GM18909 (cell line): ENCODE measurements at regions not wholly inside any gene's neighbourhood (a gene's known extent, or its start where the extent isn't known, plus 50 kb on each side); places are given as distances from the start of the nearest gene placed in this dataset.

Experiments used
- ATAC-seq: cut with Tn5 transposase; IDR thresholded peaks from one replicate; pipeline ENCODE4 v1.9.1; 2021; ENCODE audit warnings: mild to moderate bottlenecking; ENCODE audit not compliant: unreplicated experiment, poor library complexity

DNA sequence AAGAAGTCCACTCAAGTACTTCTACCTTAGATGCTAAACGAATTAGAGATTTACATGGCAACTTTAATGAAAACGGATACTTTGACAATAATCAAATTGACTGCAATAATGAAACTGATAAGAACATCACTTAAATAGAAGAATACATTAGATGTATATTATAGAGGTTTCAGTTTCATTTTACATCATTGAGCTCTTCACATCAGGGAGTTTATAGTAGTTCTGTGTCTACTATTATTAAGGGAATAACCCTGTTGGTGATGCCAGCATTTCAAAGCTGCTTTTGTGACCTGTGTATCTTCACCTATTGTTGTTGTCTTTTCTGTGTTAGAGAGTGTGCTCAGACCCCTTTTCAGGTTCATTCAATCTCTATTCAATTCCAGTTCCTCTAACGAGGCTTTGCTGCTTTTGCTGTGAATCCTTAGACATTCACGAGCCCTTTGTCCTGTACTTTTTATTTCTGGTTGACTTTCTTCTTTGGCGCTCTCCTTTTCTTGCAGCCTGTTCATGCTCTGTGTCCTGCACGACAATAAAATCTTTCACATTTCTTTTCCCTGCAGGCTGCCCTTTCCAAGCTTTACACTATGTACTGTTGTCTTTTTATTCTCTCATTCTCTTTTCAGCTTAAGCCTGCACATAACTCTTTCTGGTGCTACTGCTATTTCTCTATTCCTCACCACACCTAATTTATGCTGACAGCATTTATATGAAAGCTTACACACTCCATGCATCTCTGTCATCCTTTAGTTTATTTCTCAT lies 232.1 kb downstream of the CPE start:
- peak; percentile 50 for ATAC-seq

DNA sequence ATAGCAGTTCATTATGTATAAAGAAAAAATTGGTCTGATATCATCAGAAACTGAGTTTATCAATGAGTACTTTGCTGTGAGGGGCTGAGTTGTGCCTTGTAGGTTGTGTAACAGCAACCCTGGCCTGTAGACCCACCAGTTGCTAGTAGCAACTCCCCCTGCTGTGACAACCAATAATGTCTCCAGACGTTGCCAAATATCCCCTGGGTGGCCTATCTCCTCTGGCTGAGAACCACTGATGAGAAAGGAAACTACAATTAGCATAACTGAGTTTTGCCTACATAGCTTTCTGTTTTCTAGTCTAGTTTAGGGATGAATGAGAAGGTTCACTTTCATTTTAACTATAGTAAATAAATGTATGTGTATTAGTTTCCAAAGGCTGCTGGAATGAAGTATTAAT lies 234.1 kb downstream of the CPE start:
- ATAC-seq: peak; percentile 88

DNA sequence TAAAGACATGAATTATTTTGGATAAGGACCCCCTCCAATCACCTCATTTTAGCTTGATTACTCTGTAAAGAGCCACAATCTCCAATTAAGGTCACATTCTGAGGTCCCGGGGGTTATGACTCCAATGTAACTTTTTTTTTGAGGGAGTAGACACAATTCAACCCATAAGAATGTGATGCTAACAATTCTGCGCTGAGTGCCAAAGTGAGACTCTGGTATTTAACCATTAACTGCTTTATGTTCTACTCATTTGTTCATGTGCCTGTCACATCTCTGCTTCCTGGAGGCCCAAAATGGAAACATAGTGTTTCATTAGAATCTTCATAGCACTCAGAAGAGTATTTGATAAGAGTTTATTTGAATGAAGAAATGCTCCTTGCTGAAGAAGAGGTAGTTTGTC lies 234.8 kb downstream of the CPE start:
- ATAC-seq: no peak

DNA sequence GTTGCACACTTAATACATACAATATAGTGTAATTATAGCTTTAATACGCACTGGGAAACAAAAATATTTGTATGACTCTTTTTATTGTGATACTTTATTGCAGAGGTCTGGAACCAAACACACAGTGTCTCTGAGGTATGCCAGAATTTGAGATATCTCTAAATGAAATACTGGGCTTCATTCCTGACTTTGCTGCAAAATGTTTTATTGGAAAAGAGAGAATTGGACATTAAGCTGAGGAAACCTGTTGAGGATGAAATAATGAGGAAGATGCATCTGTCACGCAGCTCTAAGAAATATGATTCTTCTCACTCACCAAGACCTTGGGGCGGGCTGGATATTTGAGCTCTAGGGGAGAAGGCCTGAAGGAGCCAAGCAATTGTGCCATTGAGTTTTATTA lies 242.1 kb downstream of the CPE start:
- ATAC-seq: no peak

DNA sequence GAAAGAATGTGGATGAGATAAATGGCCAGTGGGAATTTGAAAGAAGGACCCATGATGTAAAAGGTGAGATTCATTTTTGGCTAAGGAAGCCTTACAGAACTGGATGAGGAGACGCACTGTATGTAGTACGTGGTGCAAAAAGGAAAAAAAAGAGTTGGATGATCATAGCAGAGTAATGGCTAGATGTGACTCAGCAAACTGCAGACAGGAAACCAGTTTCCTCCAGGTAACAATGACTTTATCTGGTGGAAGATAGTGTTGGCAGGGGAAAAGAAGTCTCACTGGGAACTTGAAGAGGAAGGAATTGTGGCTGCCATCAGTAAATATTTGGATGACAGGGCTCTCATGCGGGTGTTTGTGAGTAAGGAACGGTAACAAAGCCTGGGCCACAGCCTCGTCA lies 243.2 kb downstream of the CPE start:
- ATAC-seq: no peak

DNA sequence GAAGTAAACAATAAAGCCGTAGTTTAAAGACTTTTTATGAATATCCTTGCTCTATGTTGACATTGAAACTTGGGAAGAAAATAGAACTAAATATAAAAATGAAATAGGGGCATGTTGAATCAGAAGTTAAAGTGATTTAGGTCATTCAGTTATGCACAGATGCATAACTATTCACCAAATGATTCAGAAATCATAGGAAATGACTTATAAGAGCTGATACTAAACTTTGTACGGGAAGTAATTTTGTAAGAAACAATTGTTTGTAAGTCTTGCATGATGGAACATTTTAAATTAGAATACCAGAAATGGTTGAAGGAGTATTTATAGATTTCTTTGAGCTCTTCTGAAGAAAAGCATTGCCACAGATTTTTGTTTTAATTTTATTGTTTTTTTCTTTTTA lies 246.5 kb downstream of the CPE start:
- ATAC-seq: no peak

DNA sequence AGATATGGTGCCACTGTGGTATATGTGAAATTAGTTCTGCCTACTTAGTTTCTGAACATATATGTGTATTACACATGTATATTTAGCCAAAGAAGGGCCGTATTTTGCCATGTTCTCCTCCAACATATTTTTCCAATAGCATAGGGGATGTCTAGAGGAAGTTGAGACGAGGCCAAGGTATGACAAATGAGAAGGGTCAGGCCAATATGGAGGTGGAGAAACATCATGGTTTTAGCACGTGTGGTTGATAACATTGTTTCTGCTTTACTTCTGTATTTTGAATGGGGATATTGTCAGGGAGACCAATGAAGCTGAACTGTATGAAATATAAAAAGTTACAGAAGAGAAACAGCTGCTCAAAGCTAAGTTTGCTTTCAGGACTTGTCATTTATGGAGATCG lies 246.7 kb upstream of the TLL1 start:
- no peak for ATAC-seq

DNA sequence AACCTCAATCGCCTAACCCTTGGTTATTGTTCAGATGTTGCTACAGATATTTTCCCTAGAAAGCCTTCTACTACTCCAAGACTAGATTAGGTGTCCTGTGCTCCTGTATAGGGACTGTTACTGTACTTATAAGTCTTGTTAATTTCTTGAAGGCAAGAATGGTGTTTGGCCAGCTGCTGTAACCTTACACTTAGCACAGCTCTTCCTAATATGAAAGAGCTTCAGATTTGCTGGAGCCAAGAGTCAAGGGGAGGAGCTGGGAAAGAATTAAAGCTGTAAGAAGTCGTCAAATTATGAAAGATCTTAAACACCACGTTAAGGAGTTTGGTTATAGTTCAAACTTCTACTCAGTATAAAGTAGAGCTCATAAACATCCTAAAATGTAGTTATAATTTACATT lies 245.9 kb upstream of the TLL1 start:
- no peak for ATAC-seq

DNA sequence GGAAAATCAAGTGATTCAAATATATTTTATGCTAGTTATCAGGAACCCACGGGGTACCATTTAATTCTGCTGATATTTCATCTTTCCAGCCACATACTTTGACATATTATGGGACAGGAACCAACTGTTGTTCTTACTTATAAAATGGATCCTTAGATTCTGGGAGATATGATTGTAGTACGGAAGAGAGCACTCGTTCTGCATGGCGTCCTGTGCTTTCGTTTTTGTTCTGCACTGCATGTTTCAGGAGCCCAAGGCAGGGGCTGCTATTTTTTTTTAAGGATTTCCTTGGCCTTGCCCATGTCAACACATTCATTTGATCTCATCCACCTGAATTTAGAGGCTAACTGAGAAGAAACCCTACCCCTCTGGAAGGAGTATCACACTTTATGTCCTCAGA lies 245.5 kb upstream of the TLL1 start:
- ATAC-seq: no peak

DNA sequence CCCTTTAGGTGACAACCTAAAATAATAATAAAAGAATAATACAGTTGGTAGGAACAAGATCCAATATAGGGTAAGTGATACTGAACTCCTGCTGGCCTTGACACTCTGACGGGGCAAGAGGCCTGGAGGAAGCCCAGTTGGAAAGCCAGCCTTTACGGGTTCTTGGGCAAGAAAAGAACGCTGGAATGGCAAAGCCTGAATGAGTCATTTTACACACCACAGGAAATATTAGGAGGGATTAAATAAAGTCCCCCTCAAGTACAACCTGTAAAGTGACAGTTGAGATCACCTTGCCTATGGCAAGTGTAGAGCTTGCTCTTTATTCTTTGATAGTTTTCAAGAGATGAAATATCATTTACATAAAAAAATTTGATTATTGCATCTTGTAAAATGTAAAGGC lies 244.5 kb upstream of the TLL1 start:
- no peak for ATAC-seq

DNA sequence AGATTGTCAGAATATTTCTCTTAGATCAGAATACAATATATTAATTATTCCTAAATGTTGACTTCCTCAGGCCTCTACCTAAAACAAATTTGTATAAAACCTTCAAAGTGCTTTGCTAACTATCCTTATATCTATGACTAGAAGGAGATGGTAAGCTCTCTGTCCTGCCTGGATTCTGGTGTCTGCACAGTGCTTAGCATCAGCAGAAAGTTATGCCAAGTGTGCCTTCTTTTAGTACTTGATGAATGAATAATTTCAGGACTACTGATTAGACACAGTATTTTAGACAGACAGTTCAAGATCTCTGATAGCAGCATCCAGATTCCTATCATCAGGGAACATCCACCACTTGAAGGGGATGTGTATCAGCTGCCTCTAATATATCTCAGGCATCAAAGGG lies 242.4 kb upstream of the TLL1 start:
- no peak for ATAC-seq

DNA sequence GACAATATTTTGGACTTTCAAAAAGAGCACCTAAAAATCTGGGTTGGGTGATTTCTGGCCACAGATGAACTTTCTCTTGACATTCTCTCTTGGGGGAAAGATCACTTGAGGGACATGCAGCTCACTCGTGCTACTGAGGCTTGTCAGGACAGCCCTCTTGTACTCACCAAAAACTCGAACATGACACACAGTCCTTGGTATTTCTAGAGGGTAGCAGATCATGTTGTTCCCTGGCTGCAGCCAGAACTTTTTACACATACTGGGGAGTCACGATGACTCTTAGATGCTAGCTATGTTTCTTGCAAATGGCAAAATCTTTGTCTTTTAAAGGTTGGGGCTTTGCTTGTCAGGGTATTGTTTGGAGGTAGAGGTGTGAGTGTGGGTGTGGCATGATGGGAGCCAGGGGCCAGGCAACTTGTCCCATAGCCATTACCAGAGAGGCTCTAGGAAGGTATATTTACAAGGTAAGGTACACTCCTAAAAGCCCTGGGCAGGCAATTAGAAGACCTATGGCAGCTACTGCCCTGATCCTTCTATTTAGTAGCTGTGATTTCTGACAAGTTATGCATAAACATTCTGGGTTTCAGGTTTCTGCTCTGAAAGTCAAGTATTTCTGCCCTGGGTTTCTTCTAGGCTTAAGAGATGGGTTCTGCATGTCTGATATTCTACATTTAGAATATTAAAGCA lies 241.7 kb upstream of the TLL1 start:
- no peak for ATAC-seq

DNA sequence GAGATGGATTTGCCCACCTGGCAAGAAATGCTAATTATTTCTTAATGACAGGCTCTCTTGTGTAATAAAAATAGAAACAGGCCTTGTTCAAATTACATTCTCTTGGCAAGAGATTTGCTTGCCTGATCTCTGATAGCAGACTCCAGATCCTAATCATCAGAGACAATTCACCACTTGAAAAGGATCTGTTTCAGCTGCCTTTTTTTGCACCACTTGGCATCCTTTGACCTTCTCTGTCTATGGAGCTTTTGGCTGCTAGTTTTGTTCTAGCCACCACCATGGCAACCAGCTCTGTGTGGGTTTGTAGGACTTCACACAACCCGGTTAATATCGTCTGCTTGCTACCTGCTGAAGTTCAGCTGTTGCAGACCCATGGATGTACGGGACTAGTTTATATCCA lies 241.1 kb upstream of the TLL1 start:
- ATAC-seq: no peak

DNA sequence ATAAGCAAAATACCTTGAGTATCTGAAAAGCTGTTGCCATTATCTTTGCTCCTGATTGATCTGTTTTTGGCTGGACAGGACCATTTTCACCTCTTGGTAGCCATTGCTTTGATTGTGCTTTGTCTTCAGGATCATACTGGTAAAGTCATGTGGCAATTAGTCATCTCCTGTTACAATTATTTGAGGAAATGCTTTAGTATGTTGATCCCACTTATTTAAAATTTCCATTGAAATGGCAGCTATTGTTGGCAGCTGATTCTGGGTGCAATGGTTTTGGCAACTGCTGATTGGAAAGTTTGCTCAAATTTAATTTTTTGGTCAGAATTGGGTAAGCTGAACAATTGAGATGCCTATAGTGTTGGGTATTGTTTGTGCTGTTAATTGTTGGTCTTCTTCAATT lies 238.3 kb upstream of the TLL1 start:
- ATAC-seq: no peak

DNA sequence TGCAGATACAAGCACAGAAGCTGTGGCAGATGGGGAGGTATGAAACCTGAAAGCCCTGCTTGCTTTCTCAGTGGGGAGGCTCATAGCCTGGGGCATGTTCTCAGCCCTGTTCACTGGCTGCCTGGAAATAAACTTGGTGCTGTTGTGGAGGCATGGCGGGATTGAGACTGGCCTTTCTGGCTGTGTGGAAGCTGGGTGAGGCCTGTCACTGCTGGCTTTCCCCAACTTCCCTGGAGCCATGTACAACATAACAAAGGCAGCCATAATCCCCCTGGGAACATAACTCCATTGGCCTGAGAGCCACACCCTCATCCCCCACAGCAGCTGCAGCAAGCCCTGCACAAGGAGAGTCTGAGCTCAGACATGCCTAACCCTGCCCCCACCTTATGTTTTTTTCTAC lies 237.7 kb upstream of the TLL1 start:
- no peak for ATAC-seq

DNA sequence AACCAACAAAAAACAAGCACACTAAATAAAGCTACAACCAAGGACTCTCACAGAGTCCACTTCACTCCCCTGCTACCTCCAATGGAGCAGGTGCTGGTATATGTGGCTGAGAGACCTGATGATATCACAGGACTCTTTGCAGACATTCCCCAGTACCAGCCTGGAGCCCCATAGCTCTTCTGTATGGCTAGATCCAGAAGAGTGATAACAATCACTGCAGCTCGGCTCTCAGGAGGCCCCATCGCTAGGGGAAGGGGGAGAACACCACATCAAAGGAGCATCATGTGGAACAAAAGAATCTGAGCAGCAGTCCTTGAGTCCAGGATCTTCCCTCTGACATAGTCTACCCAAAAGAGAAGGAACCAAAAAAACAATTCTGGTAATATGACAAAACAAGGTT lies 237.1 kb upstream of the TLL1 start:
- no peak for ATAC-seq

DNA sequence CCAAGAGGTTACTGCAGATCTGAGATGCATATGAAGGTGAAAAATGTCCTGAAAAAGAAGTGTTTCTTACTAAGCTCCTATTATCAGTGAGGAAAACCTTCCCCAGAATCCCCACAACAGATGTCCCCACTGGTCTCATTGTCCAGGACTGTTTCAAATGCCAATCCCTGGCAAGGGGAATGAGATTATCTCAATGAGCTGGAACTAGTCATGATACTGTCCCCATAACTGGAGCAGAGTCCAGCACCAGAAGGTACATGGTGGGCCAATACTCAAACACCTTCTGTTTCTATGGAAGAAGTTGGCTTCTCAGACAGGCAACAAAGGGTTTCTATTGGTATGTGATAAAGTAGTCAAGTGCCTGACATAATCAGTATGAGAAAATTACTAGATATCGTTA lies 221.1 kb upstream of the TLL1 start:
- no peak for ATAC-seq

DNA sequence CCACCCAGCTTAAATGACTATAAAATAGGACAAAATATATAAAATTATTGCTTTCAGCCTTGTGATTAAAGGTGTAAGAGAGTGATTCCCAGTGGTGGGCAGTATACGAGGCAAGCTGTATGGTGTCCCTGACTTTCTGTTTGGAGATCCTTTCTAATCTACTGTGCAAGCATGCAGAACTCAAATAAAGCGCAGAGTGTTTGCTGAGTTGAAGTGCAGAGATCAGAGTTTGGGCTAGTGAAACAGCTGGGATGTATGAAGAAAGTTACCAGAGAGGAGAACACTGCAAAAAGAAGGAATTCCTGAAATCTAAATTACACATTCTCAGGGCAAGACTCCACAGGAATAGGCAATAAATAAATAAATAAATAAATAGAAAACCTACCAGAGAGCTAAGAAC lies 218.5 kb upstream of the TLL1 start:
- ATAC-seq: no peak

DNA sequence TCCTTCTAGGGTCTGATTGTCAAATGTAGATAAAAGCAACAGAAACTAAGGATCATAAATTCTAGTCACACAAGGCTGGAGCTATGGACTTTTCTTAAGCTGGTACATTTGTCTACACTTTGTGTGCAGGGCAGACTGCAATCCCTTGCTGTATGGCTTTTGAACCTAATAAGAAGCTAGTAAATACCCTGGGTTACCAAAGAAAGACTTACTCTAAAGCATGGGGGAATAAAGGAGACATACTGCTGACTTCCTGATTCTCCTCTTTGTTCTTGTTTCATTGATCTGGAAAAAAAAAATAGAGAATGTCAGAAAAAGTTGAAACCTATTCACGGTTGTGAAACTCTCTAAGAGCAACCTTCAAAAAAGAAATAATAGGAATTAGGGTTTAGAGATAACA lies 216.6 kb upstream of the TLL1 start:
- no peak for ATAC-seq

DNA sequence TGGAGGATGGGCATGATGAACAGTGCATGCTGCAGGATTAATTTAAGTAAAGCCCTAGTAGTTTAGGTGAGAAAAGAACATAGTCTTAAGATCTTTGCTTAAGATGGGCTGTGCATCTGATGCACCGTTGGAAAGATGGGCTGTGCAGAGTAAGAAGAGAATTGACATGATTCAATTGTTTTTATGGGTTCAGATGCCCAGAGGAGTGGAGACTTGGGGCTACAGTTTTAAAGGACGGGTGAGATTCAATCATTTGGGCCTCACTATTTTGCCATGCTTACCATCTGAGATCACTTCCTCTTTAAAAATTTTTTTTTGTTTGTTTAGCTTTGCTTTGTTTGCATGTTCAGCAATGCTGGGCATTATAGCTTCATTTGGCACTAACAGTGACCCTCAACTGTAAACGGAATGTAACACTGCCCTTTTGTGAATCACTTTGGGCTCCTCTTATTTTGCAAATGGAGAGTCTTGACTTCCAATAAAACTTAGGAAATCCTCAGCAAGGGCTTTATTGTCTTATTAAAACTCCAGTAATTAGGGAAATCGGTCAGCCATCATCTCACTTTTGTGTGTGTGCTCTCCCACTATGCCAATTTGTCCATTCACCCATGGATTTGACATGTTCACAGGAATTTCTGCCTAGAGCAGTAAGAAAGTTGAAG lies 216.1 kb upstream of the TLL1 start:
- no peak for ATAC-seq

DNA sequence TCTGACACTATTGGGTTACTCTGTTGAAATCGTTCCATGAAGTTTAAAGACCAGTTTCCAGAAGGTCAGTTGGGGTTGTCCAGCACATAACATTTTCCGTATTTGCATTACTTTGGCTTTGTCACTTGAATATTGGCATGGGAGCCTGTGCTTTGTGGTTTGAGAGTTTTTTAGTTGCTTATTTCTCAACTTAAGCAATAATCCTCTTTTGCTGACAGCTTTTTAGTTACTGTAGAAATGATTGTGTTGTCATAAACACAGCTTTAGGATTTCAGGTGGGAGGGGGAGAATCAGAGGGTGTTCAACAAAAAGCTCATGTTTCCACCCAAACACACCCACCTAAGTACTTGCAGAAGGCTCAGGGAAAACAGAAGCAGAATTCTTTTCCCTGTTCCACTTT lies 210.7 kb upstream of the TLL1 start:
- no peak for ATAC-seq

DNA sequence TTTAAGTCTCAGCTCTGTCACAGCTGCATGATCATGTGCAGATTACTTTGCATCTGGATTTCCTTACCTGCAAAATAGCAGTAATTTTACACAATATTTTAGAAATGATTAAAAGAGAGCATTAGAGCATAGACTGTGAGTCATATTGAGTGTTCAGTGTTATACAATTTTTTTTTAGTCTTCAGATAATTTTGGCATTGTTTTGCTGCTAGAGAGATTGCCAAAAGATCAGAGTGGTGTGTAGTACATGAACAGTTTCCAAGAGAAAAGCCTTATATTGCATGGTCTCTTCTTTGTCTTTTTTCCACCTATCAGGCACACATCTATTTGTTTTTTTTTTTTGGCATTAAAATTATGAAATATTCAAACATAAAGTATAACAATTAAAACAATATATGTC lies 209.6 kb upstream of the TLL1 start:
- ATAC-seq: no peak
